NCI-H526 (cell line): ENCODE measurements at regions not wholly inside any gene's neighbourhood (a gene's known extent, or its start where the extent isn't known, plus 50 kb on each side); places are given as distances from the start of the nearest gene placed in this dataset.
"Not testable (repeated sequence)": the region's sequence is repeated elsewhere in the genome, so short reads cannot be mapped to it uniquely, and the experiment has no call there.

Experiments used
- DNase-seq, 2 experiments: peaks; one replicate each; lab custom pipeline; 2025; lab: John Stamatoyannopoulos, UW

- DNase-seq: not testable (repeated sequence)
These were observed 521.8 kb upstream of the GNPDA2 start for GRCh38 chr4:45248106-45248505.

DNA sequence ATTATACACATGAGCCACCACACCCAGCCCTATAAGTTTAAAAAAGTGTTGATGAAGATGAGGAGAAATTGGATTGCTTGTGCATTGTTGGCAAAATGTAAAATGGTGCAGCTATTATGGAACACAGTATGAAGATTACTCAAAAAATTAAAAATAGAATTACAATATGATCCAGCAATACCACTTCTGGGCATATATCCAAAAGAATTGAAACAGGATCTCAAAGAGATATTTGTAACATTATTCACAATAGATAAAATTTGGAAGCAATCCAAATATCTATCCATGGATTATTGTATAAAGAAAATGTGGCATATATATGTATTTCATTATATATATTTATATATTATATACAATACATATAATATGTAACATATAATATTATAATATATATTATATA, 515.6 kb upstream of the GNPDA2 start:
- DNase-seq: no peak

DNA sequence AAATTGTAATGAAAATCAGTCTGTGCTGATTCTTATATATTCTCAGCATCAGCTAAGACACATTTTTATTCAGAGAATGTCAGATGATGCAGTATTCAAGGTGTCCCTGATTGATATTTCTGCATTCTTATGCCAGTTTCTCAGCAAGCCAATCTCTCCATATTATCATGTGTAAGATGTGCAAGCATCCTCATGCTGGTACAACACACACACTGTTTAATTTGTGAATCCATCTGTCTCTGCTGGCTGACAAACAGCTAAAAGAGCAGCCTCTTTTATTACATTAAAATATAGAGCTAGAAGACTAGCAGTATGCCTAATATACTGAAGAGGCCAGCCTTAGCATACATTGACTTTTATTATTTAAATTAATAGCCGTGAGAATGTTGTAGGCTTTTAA, 502.9 kb upstream of the GNPDA2 start:
- DNase-seq: no peak

DNA sequence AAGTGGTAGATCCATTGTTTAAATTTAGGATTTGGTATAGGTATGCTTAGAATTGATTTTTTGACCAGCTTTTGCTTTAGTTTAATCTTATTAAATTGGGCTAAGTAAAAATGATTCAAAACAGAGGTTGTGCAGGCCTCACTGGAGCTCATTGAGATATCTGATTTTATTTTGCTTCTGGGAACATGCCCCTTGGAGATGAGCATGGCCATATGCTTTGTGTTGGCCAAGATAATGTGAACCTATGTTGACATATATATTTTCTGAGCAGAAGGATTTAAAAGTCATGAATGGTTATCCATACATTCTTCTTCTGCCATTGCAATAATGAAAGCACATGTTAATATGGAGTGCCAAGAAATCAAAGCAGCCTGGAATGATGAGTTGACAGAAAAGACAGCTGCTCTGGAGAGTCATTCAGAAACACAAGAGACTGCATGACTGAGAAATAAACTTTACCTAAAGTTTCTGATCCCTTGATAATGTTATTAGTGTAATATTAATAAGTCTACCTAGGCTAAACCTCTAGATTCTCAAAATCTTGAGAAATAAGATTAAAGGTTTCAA, 489.7 kb upstream of the GNPDA2 start:
- DNase-seq: no peak

DNA sequence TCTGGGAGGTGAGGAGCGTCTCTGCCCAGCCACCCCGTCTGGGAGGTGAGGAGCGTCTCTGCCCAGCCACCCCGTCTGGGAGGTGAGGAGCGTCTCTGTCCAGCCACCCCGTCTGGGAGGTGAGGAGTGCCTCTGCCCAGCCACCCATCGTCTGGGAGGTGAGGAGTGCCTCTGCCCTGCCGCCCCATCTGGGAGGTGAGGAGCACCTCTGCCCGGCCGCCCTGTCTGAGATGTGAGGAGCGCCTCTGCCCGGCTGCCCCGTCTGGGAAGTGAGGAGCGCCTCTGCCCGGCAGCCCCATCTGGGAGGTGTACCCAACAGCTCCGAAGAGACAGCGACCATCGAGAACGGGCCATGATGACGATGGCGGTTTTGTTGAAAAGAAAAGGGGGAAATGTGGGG, 482.1 kb upstream of the GNPDA2 start:
- DNase-seq: not testable (repeated sequence)

DNA sequence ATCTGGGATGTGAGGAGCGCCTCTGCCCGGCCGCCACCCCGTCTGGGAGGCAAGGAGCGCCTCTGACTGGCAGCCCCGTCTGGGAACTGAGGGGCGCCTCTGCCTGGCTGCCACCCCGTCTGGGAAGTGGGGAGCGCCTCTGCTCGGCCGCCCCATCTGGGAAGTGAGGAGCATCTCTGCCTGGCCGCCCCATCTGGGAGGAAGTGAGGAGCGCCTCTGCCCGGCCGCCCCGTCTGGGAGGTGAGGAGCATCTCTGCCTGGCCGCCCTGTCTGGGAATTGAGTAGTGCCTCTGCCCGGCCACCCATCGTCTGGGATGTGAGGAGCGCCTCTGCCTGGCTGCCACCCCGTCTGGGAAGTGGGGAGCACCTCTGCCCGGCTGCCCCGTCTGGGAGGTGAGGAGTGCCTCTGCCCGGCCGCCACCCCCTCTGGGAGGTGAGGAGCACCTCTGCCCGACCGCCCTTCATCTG, 481.5 kb upstream of the GNPDA2 start:
- not testable (repeated sequence) for DNase-seq

- not testable (repeated sequence) for DNase-seq
These were observed 481.0 kb upstream of the GNPDA2 start for GRCh38 chr4:45207241-45207863.

DNA sequence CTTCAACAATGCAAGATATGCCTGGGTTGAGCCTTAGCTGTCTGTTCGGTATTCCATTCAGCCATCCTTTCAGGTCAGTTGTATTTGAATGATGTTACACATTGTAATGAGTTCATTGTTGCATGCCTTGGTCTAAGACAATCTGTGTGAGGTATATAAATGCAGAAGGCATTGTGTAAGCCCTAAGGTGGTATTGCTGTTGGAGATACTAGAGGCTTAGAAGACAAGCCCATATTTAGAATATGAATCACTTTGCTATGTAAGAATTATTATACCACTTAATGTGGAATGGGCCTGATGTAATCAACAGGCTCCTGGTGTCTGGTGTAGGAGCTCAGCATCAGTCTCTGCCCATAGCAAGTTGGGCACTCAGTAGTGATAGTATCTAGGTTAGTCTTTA, 473.4 kb upstream of the GNPDA2 start:
- DNase-seq: no peak

GRCh38 chr4:45188501-45188900, 462.1 kb upstream of the GNPDA2 start:
- DNase-seq: no peak

DNA sequence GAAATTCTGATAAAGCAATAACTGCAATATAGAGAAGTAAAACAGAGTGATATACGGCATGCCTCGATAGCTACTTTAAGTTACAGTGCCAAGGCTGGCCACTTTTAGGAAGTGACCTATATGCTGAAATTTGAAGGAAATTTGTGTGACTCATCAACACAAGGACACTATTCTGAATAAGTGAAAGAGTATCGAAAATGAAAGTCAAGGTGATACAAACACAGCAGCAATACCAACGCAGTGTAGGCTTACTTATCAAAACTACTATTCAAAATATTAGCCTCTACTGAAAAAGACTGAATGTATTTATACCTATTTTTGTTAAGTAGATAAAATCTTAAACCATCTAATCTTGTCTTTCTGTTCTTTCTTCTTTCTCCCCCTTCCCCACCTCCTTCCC, 459.9 kb upstream of the GNPDA2 start:
- DNase-seq: no peak

DNA sequence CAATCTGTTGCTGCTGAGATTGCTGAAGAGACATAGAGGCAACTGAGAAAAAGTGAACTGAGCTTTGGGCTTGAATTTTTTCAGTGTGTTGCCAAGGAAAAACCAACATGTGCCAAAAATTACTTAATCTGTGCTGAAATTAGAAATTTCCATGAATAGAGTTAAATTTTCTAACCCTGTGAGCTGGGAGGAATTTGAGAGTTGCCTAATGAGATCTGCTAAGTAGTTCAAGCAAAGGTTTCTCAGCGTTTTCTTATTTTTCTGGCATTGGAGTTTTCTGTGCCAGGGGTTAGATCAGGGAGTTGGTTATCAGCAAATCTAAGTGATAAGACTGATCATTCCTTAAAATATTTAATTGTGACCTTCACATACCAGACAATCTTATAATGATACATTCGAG, 457.5 kb upstream of the GNPDA2 start:
- no peak for DNase-seq

DNA sequence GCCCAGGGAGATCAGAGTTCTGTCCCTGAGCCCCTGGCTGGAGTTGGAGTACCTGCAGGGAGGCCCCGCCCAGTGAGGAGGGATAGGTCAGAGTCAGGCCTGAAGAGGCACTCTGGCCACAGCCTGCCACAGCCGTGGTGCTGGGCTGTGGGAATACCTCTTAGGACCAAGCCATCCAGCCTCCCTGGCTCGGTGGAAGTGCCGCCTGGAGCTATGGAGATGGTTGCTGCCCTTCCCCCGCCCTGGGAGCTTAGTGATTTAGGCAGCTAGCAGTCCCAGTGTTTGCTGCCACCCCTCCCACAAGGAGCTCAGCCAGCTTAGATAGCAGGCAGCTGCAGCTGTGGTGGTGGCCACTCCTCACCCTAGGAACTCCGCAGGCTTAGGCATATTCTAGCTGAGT, 446.3 kb upstream of the GNPDA2 start:
- DNase-seq: no peak

DNA sequence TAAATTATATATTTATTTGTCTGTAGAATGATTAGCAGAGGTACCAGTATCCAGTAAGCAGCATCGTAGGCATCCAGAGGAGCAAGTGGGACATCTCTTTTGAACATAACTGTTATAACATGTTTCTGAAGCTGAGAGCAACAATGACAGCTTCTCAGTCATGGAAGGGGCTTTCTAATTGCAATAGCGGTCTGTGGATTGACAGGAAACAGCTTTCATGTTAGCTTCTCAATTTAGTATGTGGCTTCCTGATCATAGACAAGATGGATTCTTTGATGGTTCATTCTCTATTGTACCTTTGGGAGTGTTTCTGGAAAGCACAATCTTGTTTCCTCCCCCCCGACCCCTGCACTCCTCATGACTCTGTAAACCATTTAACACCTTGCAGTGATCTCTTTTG, 434.6 kb upstream of the GNPDA2 start:
- no peak for DNase-seq

DNA sequence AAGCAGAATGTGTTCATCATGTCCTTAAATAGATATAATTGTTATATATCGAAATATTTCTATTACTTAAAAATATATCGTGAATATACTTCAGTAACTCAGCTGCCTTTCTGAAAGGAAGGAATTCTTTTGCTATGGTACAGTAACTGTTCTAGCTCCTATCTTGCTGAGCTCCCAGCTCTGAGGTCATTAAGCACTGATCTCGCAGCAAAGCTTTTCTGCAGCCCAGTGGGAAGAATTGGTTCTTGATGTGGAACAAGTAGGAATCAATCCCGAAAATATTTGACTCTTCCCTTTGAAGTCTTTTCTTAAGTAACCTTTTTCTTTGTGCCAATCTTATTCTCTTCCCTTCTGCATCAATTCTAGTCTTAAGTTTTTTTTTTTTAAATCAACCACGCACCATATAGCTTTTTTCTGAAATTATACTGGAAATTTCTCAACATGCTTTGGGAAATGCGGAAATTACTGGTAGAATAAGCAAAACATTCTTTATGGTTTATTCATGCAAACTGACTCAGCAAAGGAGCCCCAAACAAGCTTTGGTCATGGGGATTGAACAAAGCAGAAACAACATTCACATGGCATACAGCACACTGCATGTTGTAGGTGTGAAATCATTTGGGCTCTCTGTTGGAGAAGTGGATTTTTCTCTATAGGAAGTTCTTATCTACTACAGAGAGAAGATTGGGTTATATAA, 428.9 kb upstream of the GNPDA2 start:
- DNase-seq: no peak

DNA sequence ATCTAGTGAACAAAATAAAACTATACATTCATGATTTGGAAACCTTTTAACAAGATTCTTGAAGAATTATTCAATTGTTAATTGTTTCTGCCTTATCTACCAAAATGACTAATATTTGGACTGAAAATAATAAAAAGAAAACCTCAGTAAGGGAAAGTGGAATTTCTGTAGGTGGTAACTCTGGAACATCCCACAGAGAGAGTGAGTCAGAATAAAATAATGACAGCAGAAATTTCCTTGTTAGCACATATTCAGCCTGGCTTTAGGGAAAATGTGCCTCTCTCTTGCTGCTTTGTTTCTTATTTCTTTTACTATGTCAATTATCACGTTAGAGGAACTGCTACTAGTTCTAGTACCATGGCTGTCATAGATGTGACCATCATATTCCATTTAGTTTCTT, 421.5 kb upstream of the GNPDA2 start:
- DNase-seq: no peak

- no peak for DNase-seq
These were observed 404.7 kb upstream of the GNPDA2 start for GRCh38 chr4:45131020-45131419.

- no peak for DNase-seq
These were observed 396.1 kb upstream of the GNPDA2 start for GRCh38 chr4:45122406-45122805.

GRCh38 chr4:45121426-45121975, 395.1 kb upstream of the GNPDA2 start:
- no peak for DNase-seq

DNA sequence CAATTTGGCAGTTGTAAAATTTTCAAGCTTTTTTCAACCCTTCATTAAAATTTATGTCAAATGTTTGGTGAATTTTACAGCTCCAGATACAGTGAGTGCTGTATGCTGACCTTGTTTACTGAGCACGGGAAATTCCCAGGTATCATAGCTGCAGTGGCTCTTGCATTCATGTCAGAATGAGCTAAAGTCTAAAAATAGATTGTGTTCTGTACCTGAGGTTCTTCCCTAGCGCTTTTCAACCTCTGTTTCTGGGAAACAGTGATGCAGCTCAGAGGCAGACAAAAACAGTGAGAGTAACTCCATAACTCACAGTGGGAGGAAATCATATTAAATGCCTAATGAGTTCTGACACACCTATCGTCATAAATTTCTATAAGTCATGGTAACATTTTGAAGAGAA, 393.8 kb upstream of the GNPDA2 start:
- DNase-seq: no peak

GRCh38 chr4:45119376-45119775, 393.0 kb upstream of the GNPDA2 start:
- no peak for DNase-seq

DNA sequence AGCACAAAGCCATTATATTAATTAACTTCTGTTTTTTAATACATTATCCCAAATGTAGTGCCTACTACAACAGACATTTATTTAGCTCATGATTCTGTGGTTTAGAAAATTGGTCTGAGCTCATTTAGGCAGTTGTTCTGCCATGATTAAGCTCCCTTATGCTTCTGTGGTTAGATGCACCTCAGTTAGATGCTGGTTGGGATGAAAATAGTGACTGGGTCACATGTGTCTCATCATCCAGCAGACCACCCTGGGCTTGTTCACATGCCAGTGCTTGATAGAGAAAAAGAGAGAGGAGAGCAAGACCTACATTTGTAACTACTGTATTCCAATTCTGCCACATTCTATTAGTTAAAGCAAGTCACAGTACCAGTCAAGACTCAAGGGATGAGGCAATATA, 376.4 kb upstream of the GNPDA2 start:
- DNase-seq: no peak

GRCh38 chr4:45100956-45101818, 374.8 kb upstream of the GNPDA2 start:
- no peak for DNase-seq
